ENCODE measurements at regions not wholly inside any gene's neighbourhood (a gene's known extent, or its start where the extent isn't known, plus 50 kb on each side); places are given as distances from the start of the nearest gene placed in this dataset.
A peak's percentile ranks its signal among the peaks of the same experiment; 100 is the strongest.

- TF ChIP-seq GATA3 (IDR thresholded peaks at IDR 0.05; ENCODE audit: low read depth, low read length): no peak
- TF ChIP-seq GATA2 (IDR thresholded peaks at IDR 0.05; ENCODE audit: low read depth, low read length): no peak
Measured at GRCh38 chr16:55055262-55055661, 124.6 kb downstream of the IRX5 start.

- TF ChIP-seq GATA3 (IDR thresholded peaks at IDR 0.05; ENCODE audit: low read depth, low read length) (no peak), GATA2 (IDR thresholded peaks at IDR 0.05; ENCODE audit: low read depth, low read length) (peak; percentile 39; the same call in 1 of the 2 replicates)
Measured at GRCh38 chr16:55056585-55057401, 126.1 kb downstream of the IRX5 start.

GRCh38 chr16:55057866-55058265, 127.2 kb downstream of the IRX5 start:
- TF ChIP-seq GATA2 (IDR thresholded peaks at IDR 0.05; ENCODE audit: low read depth, low read length): no peak
- TF ChIP-seq GATA3 (IDR thresholded peaks at IDR 0.05; ENCODE audit: low read depth, low read length): no peak

- no peak for TF ChIP-seq GATA2 (IDR thresholded peaks at IDR 0.05; ENCODE audit: low read depth, low read length)
- no peak for TF ChIP-seq GATA3 (IDR thresholded peaks at IDR 0.05; ENCODE audit: low read depth, low read length)
Measured at GRCh38 chr16:55058576-55058975, 127.9 kb downstream of the IRX5 start.

GRCh38 chr16:55059146-55059545, 128.5 kb downstream of the IRX5 start:
- no peak for TF ChIP-seq GATA2 (IDR thresholded peaks at IDR 0.05; ENCODE audit: low read depth, low read length)

GRCh38 chr16:55061126-55061525, 130.5 kb downstream of the IRX5 start:
- TF ChIP-seq GATA3 (IDR thresholded peaks at IDR 0.05; ENCODE audit: low read depth, low read length) (no peak), GATA2 (IDR thresholded peaks at IDR 0.05; ENCODE audit: low read depth, low read length) (no peak)

GRCh38 chr16:55062442-55062841, 131.8 kb downstream of the IRX5 start:
- TF ChIP-seq GATA3 (IDR thresholded peaks at IDR 0.05; ENCODE audit: low read depth, low read length) (no peak), GATA2 (IDR thresholded peaks at IDR 0.05; ENCODE audit: low read depth, low read length) (no peak)

GRCh38 chr16:55072976-55073375, 142.3 kb downstream of the IRX5 start:
- TF ChIP-seq GATA2 (IDR thresholded peaks at IDR 0.05; ENCODE audit: low read depth, low read length) (no peak), GATA3 (IDR thresholded peaks at IDR 0.05; ENCODE audit: low read depth, low read length) (no peak)

- TF ChIP-seq GATA3 (IDR thresholded peaks at IDR 0.05; ENCODE audit: low read depth, low read length) (no peak), GATA2 (IDR thresholded peaks at IDR 0.05; ENCODE audit: low read depth, low read length) (no peak)
Measured at GRCh38 chr16:55073830-55074229, 143.2 kb downstream of the IRX5 start.

GRCh38 chr16:55076053-55076452, 145.4 kb downstream of the IRX5 start:
- TF ChIP-seq GATA3 (IDR thresholded peaks at IDR 0.05; ENCODE audit: low read depth, low read length) (no peak), GATA2 (IDR thresholded peaks at IDR 0.05; ENCODE audit: low read depth, low read length) (no peak)

- TF ChIP-seq GATA2 (IDR thresholded peaks at IDR 0.05; ENCODE audit: low read depth, low read length) (no peak), GATA3 (IDR thresholded peaks at IDR 0.05; ENCODE audit: low read depth, low read length) (no peak)
Measured at GRCh38 chr16:55077266-55077665, 146.6 kb downstream of the IRX5 start.

- TF ChIP-seq GATA3 (IDR thresholded peaks at IDR 0.05; ENCODE audit: low read depth, low read length) (no peak), GATA2 (IDR thresholded peaks at IDR 0.05; ENCODE audit: low read depth, low read length) (no peak)
Measured at GRCh38 chr16:55078153-55078552, 147.5 kb downstream of the IRX5 start.

- no peak for TF ChIP-seq GATA2 (IDR thresholded peaks at IDR 0.05; ENCODE audit: low read depth, low read length)
- TF ChIP-seq GATA3 (IDR thresholded peaks at IDR 0.05; ENCODE audit: low read depth, low read length): no peak
Measured at GRCh38 chr16:55078699-55079410, 148.2 kb downstream of the IRX5 start.

GRCh38 chr16:55081622-55082590, 151.2 kb downstream of the IRX5 start:
- no peak for TF ChIP-seq GATA3 (IDR thresholded peaks at IDR 0.05; ENCODE audit: low read depth, low read length)
- no peak for TF ChIP-seq GATA2 (IDR thresholded peaks at IDR 0.05; ENCODE audit: low read depth, low read length)

Data from SH-SY5Y (cell line).